Transverse colon (tissue), 4 donors: ENCODE measurements at regions not wholly inside any gene's neighbourhood (a gene's known extent, or its start where the extent isn't known, plus 50 kb on each side); places are given as distances from the start of the nearest gene placed in this dataset.

Experiments
- DNase-seq: peaks from one replicate; pipeline ENCODE4 v3.0.0-alpha.2; 2019
- H3K27ac ChIP-seq, 4 donors: fragments of 200-600 bp; sonication (generic); 2 replicates each; pipeline ENCODE4 v1.5.1; 2016 to 2018; ENCODE audit warnings: inconsistent platforms in 4 of 4
- H3K27me3 ChIP-seq: fragments of 200-600 bp; sonication (generic); 2 replicates; pipeline ENCODE4 v1.5.1; 2017; ENCODE audit warnings: inconsistent platforms
- H3K36me3 ChIP-seq, 4 donors: fragments of 200-600 bp; sonication (generic); 2 replicates each; pipeline ENCODE4 v1.5.1; 2017 to 2019; ENCODE audit warnings: inconsistent platforms in 4 of 4
- H3K4me1 ChIP-seq, 4 donors: fragments of 200-600 bp; sonication (generic); 2 replicates each; pipeline ENCODE4 v1.5.1; 2017 to 2020; ENCODE audit warnings: inconsistent platforms in 4 of 4
- H3K4me3 ChIP-seq, 4 donors: fragments of 200-600 bp; sonication (generic); 1 replicate in 1 of 4; 2 replicates in 3 of 4; pipeline versions ENCODE4 v1.5.1 to v1.6.1; 2017 to 2019; ENCODE audit warnings: inconsistent platforms in 4 of 4
- H3K9me3 ChIP-seq, 2 donors: fragments of 200-600 bp; sonication (generic); 2 replicates each; pipeline ENCODE4 v1.5.1; 2017 to 2019; ENCODE audit warnings: inconsistent platforms in 2 of 2
- CTCF ChIP-seq, 5 experiments: fragments of 200-600 bp in 3 of 5; fragments of 450-650 bp in 2 of 5; sonication (generic) in 3 of 5; IDR thresholded peaks; 1 replicate in 2 of 5; 2 replicates in 3 of 5; pipeline ENCODE4 v1.5.1; 2016 to 2017; ENCODE audit warnings: antibody characterized with exemption in 5 of 5, inconsistent platforms in 3 of 5, mild to moderate bottlenecking in 2 of 5, moderate library complexity in 1 of 5
- EP300 ChIP-seq: sonication (generic); formaldehyde crosslinking; IDR thresholded peaks from one replicate; pipeline ENCODE4 v1.6.1; 2017; ENCODE audit warnings: antibody characterized with exemption, low read depth
- POLR2A ChIP-seq: fragments of 450-650 bp; IDR thresholded peaks from one replicate; pipeline ENCODE4 v1.6.1; 2016; ENCODE audit warnings: antibody characterized with exemption, mild to moderate bottlenecking, moderate library complexity
- POLR2AphosphoS5 ChIP-seq, 3 donors: sonication (generic); formaldehyde crosslinking; IDR thresholded peaks; one replicate each; pipeline ENCODE4 v1.6.1; 2016; ENCODE audit warnings: antibody characterized with exemption in 3 of 3
- WGBS, 2 donors: methylation state at CpG; one replicate each; pipeline ENCODE4 v1.1.5; 2018; ENCODE audit warnings: low coverage in 1 of 2; 5-methylcytosine and 5-hydroxymethylcytosine counted together
- in situ Hi-C, 4 donors: fragments of 200-750 bp; cut with MboI; loops; one replicate each; pipeline versions ENCODE4 v1.15.0 to v1.15.1; 2017; ENCODE audit warnings: low sequenced_read_pairs in 3 of 4, low pct_ligation_motif_present in 1 of 4, low pct_unique_long_range_greater_than_20kb in 1 of 4
- intact Hi-C: fragments of 100-400 bp; cut with DNase I; formaldehyde crosslinking; loops from one replicate; pipeline ENCODE4 v1.15.1; 2023; ENCODE audit warnings: low total_unique reads

GRCh38 chr2:192814376-192814775, 619.6 kb upstream of the TMEFF2 start:
- Histone ChIP-seq H3K27ac (no peak overlapping the region), H3K4me3 (no peak overlapping the region), H3K4me1 (no peaks in the 10 kb centered on the region), H3K9me3 (no peaks in the 10 kb centered on the region), H3K36me3 (no peaks in the 10 kb centered on the region), H3K27me3 (no peaks in the 10 kb centered on the region)
- 76 to 92% methylated on average over 1 of the region's 1 CpG for WGBS, 2 donors
- DNase-seq, result no peak
- intact Hi-C loops (no loop called here), in situ Hi-C loops (no loop called here)
- TF ChIP-seq EP300 (no peak), CTCF (IDR thresholded peaks at IDR 0.05) (no peak), POLR2AphosphoS5 (IDR thresholded peaks at IDR 0.05) (no peak), POLR2A (no peak)

- no peak overlapping the region for H3K27ac ChIP-seq
- TF ChIP-seq POLR2A (no peak), POLR2AphosphoS5 (IDR thresholded peaks at IDR 0.05) (no peak), EP300 (no peak), CTCF (IDR thresholded peaks at IDR 0.05) (no peak)
- H3K4me1 ChIP-seq, result no peaks in the 10 kb centered on the region
- in situ Hi-C loops (no loop called here), intact Hi-C loops (no loop called here)
- no peak for DNase-seq
- H3K27me3 ChIP-seq, result no peaks in the 10 kb centered on the region
- no peak overlapping the region for H3K4me3 ChIP-seq
- peaks cover 0 to 2% of the 10 kb centered on the region in 2 donors for H3K9me3 ChIP-seq
- H3K36me3 ChIP-seq, result no peaks in the 10 kb centered on the region
These were observed 618.6 kb upstream of the TMEFF2 start for GRCh38 chr2:192813341-192813740.

- Histone ChIP-seq H3K4me1 (no peaks in the 10 kb centered on the region), H3K27me3 (no peaks in the 10 kb centered on the region), H3K27ac (no peak overlapping the region), H3K4me3 (no peak overlapping the region), H3K36me3 (no peaks in the 10 kb centered on the region), H3K9me3 (peaks cover 0 to 6% of the 10 kb centered on the region in 2 donors)
- WGBS, 2 donors, result 76 to 82% methylated on average over 2 of the region's 2 CpGs
- DNase-seq, result no peak
- intact Hi-C loops (no loop called here), in situ Hi-C loops (no loop called here)
- TF ChIP-seq CTCF (IDR thresholded peaks at IDR 0.05) (no peak), EP300 (no peak), POLR2AphosphoS5 (IDR thresholded peaks at IDR 0.05) (no peak), POLR2A (no peak)
These were observed 614.4 kb upstream of the TMEFF2 start for GRCh38 chr2:192809173-192809572.

GRCh38 chr2:192783643-192784042, 588.9 kb upstream of the TMEFF2 start:
- WGBS, 2 donors, result 55 to 70% methylated on average over 2 of the region's 3 CpGs
- H3K27ac ChIP-seq, result no peak overlapping the region
- no peaks in the 10 kb centered on the region for H3K4me1 ChIP-seq
- no peaks in the 10 kb centered on the region for H3K9me3 ChIP-seq
- no peak for DNase-seq
- no peaks in the 10 kb centered on the region for H3K36me3 ChIP-seq
- intact Hi-C loops (no loop called here), in situ Hi-C loops (no loop called here)
- H3K27me3 ChIP-seq, result no peaks in the 10 kb centered on the region
- no peak overlapping the region for H3K4me3 ChIP-seq
- no peak for TF ChIP-seq EP300

- in situ Hi-C loops, result no loop called here
- no peak for DNase-seq
These were observed 580.9 kb upstream of the TMEFF2 start for GRCh38 chr2:192775459-192776262.

More at GRCh38 chr2:192775459-192776262, 580.9 kb upstream of the TMEFF2 start:
- Histone ChIP-seq H3K4me1 (no peaks in the 10 kb centered on the region), H3K27ac (no peak overlapping the region), H3K4me3 (no peak overlapping the region), H3K36me3 (no peaks in the 10 kb centered on the region), H3K27me3 (no peaks in the 10 kb centered on the region), H3K9me3 (no peaks in the 10 kb centered on the region)
- TF ChIP-seq EP300 (no peak), CTCF (IDR thresholded peaks at IDR 0.05) (no peak), POLR2A (no peak), POLR2AphosphoS5 (IDR thresholded peaks at IDR 0.05) (no peak)
- intact Hi-C loops, result no loop called here
- 71 to 80% methylated on average over 5 to 6 of the region's 6 CpGs for WGBS, 2 donors
